Osteocyte (in vitro differentiated cells): ENCODE measurements at regions not wholly inside any gene's neighbourhood (a gene's known extent, or its start where the extent isn't known, plus 50 kb on each side); places are given as distances from the start of the nearest gene placed in this dataset.

ENCODE experiments used
- DNase-seq: peaks from one replicate; pipeline ENCODE4 v3.0.0; 2021; ENCODE audit warnings: mixed read lengths; ENCODE audit not compliant: unreplicated experiment; ENCODE audit errors: extremely low spot score
- H3K27ac Mint-ChIP-seq: one replicate; pipeline ENCODE4 v1.8.0; 2021; ENCODE audit warnings: mild to moderate bottlenecking, mixed read lengths; ENCODE audit not compliant: unreplicated experiment
- H3K27me3 Mint-ChIP-seq: one replicate; pipeline ENCODE4 v1.8.0; 2021; ENCODE audit warnings: mixed read lengths; ENCODE audit not compliant: unreplicated experiment
- H3K36me3 Mint-ChIP-seq: one replicate; pipeline ENCODE4 v1.8.0; 2021; ENCODE audit warnings: mixed read lengths; ENCODE audit not compliant: unreplicated experiment
- H3K4me1 Mint-ChIP-seq: one replicate; pipeline ENCODE4 v1.8.0; 2021; ENCODE audit warnings: mixed read lengths; ENCODE audit not compliant: unreplicated experiment
- H3K4me3 Mint-ChIP-seq: one replicate; pipeline ENCODE4 v1.8.0; 2021; ENCODE audit warnings: mild to moderate bottlenecking, moderate library complexity, mixed read lengths; ENCODE audit not compliant: unreplicated experiment
- H3K9me3 Mint-ChIP-seq: one replicate; pipeline ENCODE4 v1.8.0; 2021; ENCODE audit warnings: mixed read lengths; ENCODE audit not compliant: unreplicated experiment
- CTCF ChIP-seq: fragments of 200-600 bp; sonication (generic); IDR thresholded peaks from 2 replicates; pipeline ENCODE4 v1.5.0; 2021; ENCODE audit warnings: antibody characterized with exemption, mild to moderate bottlenecking, moderate library complexity

DNA sequence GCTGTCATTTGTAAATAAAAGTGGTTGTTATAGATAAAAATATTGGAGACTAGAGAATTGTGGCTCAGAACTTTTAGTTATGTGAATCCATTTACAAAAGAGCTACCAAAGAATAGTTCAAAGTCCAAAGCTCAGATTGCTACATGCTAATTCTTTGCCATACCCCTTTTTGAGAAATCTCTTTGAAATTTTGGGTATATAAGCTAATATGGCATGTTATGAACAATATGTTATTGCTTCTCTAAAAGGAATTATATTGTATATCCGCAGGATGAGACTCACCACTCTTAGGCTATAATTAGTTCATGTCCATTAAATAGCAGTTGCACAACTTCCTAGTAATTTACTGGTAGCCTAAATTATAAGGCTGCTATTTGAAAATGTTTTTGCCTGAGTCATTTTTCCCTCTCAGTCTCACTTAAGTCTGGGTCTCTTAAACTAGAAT, 178.0 kb downstream of the ZNF281 start:
- Mint-ChIP-seq H3K4me3 (no peak overlapping the region), H3K9me3 (peaks cover 3% of the 10 kb centered on the region), H3K36me3 (no peaks in the 10 kb centered on the region), H3K27ac (no peak overlapping the region), H3K4me1 (peaks cover 12% of the 10 kb centered on the region), H3K27me3 (peaks cover 1% of the 10 kb centered on the region)
- TF ChIP-seq CTCF, result no peak
- no peak for DNase-seq

GRCh38 chr1:200230671-200231070, 179.2 kb downstream of the ZNF281 start:
- Mint-ChIP-seq H3K4me3 (no peak overlapping the region), H3K36me3 (no peaks in the 10 kb centered on the region), H3K4me1 (peaks cover 12% of the 10 kb centered on the region)

DNA sequence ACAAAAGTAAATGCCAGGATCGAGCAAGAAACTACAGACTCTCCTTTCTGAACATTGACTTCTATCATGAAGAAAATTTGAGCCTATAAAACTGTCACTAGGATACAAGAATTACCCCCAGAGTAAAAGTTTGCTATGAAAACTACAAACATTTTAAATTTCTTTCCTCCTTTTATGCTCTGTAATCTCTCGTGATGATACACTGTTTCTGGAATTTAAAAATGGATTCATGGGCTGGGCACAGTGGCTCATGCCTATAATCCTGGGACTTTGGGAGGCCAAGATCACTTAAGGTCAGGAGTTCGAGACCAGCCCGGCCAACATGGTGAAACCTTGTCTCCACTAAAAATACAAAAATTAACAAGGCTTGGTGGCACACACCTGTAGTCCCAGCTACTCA, 181.3 kb downstream of the ZNF281 start:
- H3K27me3 Mint-ChIP-seq, result peaks cover 7% of the 10 kb centered on the region
- peaks cover 9% of the 10 kb centered on the region for H3K4me1 Mint-ChIP-seq
- H3K9me3 Mint-ChIP-seq, result no peaks in the 10 kb centered on the region
- DNase-seq, result no peak
- no peak overlapping the region for H3K4me3 Mint-ChIP-seq
- no peak for TF ChIP-seq CTCF
- H3K27ac Mint-ChIP-seq, result no peak overlapping the region
- H3K36me3 Mint-ChIP-seq, result no peaks in the 10 kb centered on the region

More at GRCh38 chr1:200230671-200231070, 179.2 kb downstream of the ZNF281 start:
- peaks cover 1% of the 10 kb centered on the region for H3K9me3 Mint-ChIP-seq
- no peak for TF ChIP-seq CTCF
- H3K27me3 Mint-ChIP-seq, result peaks cover 7% of the 10 kb centered on the region
- no peak for DNase-seq
- H3K27ac Mint-ChIP-seq, result no peak overlapping the region

DNA sequence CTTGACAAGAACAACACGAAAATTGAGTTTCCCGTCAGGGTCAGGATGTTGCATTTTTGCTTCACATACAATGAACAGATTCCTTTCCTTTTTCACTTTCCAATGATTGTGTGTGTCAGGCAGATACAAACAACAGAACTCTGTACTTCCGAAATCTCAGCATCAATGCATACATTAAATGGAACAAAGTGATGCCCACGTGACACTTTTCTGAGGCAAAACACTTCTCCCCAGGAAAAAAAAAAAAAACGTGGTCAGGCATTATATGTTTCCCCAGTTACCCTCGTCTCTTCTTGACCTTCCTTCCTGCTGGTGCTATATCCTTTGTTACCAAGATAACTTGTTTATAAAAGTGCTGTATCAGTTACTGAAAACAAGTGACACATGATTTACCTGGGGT, 181.8 kb downstream of the ZNF281 start:
- no peaks in the 10 kb centered on the region for H3K36me3 Mint-ChIP-seq
- no peak for TF ChIP-seq CTCF
- no peaks in the 10 kb centered on the region for H3K9me3 Mint-ChIP-seq
- no peak overlapping the region for H3K27ac Mint-ChIP-seq
- H3K4me3 Mint-ChIP-seq, result no peak overlapping the region
- peaks cover 7% of the 10 kb centered on the region for H3K27me3 Mint-ChIP-seq
- peaks cover 5% of the 10 kb centered on the region for H3K4me1 Mint-ChIP-seq
- no peak for DNase-seq
